ENCODE measurements at regions not wholly inside any gene's neighbourhood (a gene's known extent, or its start where the extent isn't known, plus 50 kb on each side); places are given as distances from the start of the nearest gene placed in this dataset.

DNA sequence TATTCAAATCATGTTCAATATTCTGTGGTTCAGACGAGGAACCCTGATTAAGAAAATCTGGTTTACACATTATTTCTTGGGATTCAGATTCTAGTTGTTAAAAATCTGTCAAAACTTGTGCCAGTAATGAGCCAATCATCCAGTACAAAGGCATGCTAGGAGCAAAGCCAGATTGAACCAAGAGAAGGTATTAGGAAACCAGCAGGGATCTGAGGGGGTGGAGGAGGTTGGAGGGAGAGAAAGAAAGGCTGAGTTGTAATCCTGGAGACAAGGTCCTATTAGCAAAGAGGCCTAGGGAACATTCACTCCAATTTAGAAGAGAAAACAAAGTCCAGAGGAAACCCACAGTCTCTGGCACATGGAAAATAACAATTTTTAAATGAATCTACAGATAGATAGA lies 352.9 kb downstream of the LTN1 start:
- H3K36me3 Mint-ChIP-seq (ENCODE audit: low read depth) = no peaks in the 10 kb centered on the region
- peaks cover 3% of the 10 kb centered on the region for H3K9me3 Mint-ChIP-seq
- no peak for DNase-seq (ENCODE audit: low read depth, low spot score)
- H3K27ac Mint-ChIP-seq (ENCODE audit: unreplicated experiment) = no peak overlapping the region
- H3K4me1 Mint-ChIP-seq = no peaks in the 10 kb centered on the region
- H3K27me3 Mint-ChIP-seq (ENCODE audit: low read depth) = no peaks in the 10 kb centered on the region
- no peak overlapping the region for H3K4me3 Mint-ChIP-seq
- TF ChIP-seq CTCF (conservative IDR thresholded peaks at IDR 0.05) = no peak

DNA sequence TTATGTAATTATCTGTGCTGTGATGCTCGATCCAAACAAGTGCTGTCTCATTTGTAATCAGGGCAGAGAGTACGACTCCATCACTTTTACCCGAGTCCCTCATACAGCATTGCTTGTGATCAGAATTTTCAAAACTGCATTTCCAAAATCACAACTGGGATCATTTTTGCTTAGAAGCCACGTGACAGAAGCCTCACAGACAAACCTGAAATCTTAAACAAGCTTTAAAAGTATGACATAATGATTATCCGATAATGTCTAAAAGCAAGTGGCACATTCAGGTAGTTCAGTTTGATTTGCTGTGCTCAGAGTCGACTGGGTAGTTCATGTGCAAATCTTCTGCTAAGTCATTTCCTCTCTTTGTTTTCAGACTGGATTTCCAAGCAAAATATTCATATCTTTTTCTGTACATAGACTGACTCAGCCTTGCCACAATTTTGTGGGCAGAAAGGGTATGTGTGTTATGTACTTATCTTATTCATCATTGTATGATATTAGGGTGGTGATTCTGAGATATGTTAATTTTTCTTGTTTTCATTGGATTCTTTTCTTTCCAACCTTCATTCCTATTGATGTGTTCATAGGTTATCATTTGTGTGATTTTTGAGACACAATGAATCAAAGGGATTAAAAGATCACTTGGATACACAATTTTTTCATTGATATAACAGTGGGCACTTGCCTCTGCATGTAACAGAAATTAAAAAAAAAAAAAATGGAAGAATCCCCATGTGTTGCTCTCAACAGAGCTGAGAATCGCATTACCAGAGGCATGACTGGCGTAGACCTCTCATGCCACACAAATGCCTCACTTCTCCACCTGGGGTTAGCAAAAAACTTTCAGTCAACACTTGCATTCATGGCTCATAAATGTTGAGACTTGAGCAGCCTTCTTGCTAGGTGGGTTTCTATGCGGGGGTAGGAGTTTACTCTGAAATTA lies 355.7 kb downstream of the LTN1 start:
- Mint-ChIP-seq H3K27me3 (ENCODE audit: low read depth) (no peaks in the 10 kb centered on the region), H3K4me3 (no peak overlapping the region), H3K9me3 (peaks cover 3% of the 10 kb centered on the region), H3K36me3 (ENCODE audit: low read depth) (no peaks in the 10 kb centered on the region), H3K4me1 (no peaks in the 10 kb centered on the region), H3K27ac (ENCODE audit: unreplicated experiment) (no peak overlapping the region)
- DNase-seq (ENCODE audit: low read depth, low spot score) = no peak
- TF ChIP-seq CTCF (conservative IDR thresholded peaks at IDR 0.05) = no peak

DNA sequence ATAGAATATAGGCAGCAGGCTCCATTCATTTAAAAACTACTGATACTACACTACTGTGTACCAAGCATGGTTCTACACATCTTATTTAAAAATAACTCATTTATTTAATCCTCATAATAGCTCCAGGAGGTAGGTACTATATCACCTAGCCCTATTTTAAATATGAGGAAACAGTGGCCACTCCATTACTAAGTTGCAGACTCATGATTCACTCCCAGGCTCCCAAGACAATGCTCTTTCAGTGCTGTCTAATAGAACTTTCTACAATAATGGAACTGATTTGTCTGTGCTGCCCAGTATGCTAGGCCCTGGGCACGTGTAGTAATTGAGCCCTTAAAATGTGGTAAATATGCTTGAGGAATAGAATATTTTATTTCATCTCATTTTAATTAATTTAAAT lies 357.1 kb downstream of the LTN1 start:
- H3K9me3 Mint-ChIP-seq = peaks cover 3% of the 10 kb centered on the region
- H3K36me3 Mint-ChIP-seq (ENCODE audit: low read depth) = no peaks in the 10 kb centered on the region
- no peak for TF ChIP-seq CTCF (conservative IDR thresholded peaks at IDR 0.05)
- H3K27me3 Mint-ChIP-seq (ENCODE audit: low read depth) = no peaks in the 10 kb centered on the region
- no peaks in the 10 kb centered on the region for H3K4me1 Mint-ChIP-seq
- H3K4me3 Mint-ChIP-seq = no peak overlapping the region
- no peak overlapping the region for H3K27ac Mint-ChIP-seq (ENCODE audit: unreplicated experiment)
- DNase-seq (ENCODE audit: low read depth, low spot score) = no peak

GRCh38 chr21:28633839-28634555 lies 358.7 kb downstream of the LTN1 start:
- TF ChIP-seq CTCF (conservative IDR thresholded peaks at IDR 0.05) = no peak
- Mint-ChIP-seq H3K4me1 (no peaks in the 10 kb centered on the region), H3K27me3 (ENCODE audit: low read depth) (no peaks in the 10 kb centered on the region), H3K36me3 (ENCODE audit: low read depth) (no peaks in the 10 kb centered on the region), H3K27ac (ENCODE audit: unreplicated experiment) (no peak overlapping the region), H3K4me3 (no peak overlapping the region), H3K9me3 (peaks cover 3% of the 10 kb centered on the region)
- no peak for DNase-seq (ENCODE audit: low read depth, low spot score)

- no peak for TF ChIP-seq CTCF (conservative IDR thresholded peaks at IDR 0.05)
- Mint-ChIP-seq H3K36me3 (ENCODE audit: low read depth) (no peaks in the 10 kb centered on the region), H3K9me3 (no peaks in the 10 kb centered on the region), H3K27ac (ENCODE audit: unreplicated experiment) (no peak overlapping the region), H3K27me3 (ENCODE audit: low read depth) (no peaks in the 10 kb centered on the region), H3K4me3 (no peak overlapping the region), H3K4me1 (no peaks in the 10 kb centered on the region)
- DNase-seq (ENCODE audit: low read depth, low spot score) = no peak
Observed at GRCh38 chr21:28632755-28633408, 359.8 kb downstream of the LTN1 start.

Measured in neural crest cell (in vitro differentiated cells).